HepG2 (cell line): ENCODE measurements at regions not wholly inside any gene's neighbourhood (a gene's known extent, or its start where the extent isn't known, plus 50 kb on each side); places are given as distances from the start of the nearest gene placed in this dataset.

Experiments
- ATAC-seq: fragments of 200-7000 bp; cut with Tn5 transposase; 3 replicates; pipeline ENCODE4 v1.9.1; 2020; ENCODE audit warnings: mild to moderate bottlenecking, moderate library complexity
- BruUV-seq: library from RNA; stranded (reverse); fragments of 400-500 nt; replicated peaks from 2 replicates; lab custom pipeline; 2021; lab: Mats Ljungman, UMichigan
- CTCF ChIA-PET: fragments of 300-600 bp; formaldehyde crosslinking; extraction: SDS; loops from one replicate; lab custom pipeline; 2021; ENCODE audit warnings: low total read pairs, inconsistent platforms, low intra/inter-chr PET ratio; lab: Yijun Ruan, JAX
- POLR2A ChIA-PET: fragments of 350-600 bp; sonication (Branson Sonifier 250); formaldehyde crosslinking; loops from one replicate; lab custom pipeline; 2020; ENCODE audit warnings: antibody characterized with exemption, inconsistent platforms; lab: Yijun Ruan, JAX
- DNase-seq: peaks from one replicate; pipeline ENCODE4 v3.0.0-alpha.2; 2015; ENCODE audit warnings: low spot score
- FAIRE-seq: peaks from 3 replicates; lab custom pipeline; 2011; peaks lifted over from hg19 to GRCh38; lab: Jason Lieb, UNC
- H2AFZ ChIP-seq: one replicate; pipeline ENCODE4 v1.6.1; 2011; ENCODE audit warnings: low read length, inconsistent platforms
- H3K27ac ChIP-seq: fragments of 300-600 bp; 3 replicates; pipeline ENCODE4 v1.8.0; 2011; ENCODE audit warnings: mixed run types, mild to moderate bottlenecking, mixed read lengths, low read length, inconsistent platforms; ENCODE audit not compliant: insufficient read depth; ENCODE audit errors: extremely low read length
- H3K27me3 ChIP-seq, 2 experiments: fragments of 200-600 bp in 1 of 2; 2 replicates in 1 of 2; 3 replicates in 1 of 2; pipeline versions ENCODE4 v1.6.0 to v1.8.0; 2011; ENCODE audit warnings: low read length in 2 of 2, mild to moderate bottlenecking in 2 of 2, moderate library complexity in 2 of 2, inconsistent platforms in 1 of 2; ENCODE audit not compliant: insufficient read depth in 2 of 2, control insufficient read depth in 1 of 2
- H3K36me3 ChIP-seq, 2 experiments: fragments of 200-600 bp in 1 of 2; replicated peaks in 1 of 2; 2 replicates in 1 of 2; 3 replicates in 1 of 2; pipeline versions ENCODE4 v1.5.1 to v1.8.0; 2011; ENCODE audit warnings: low read length in 2 of 2, inconsistent platforms in 1 of 2; ENCODE audit not compliant: insufficient read depth in 2 of 2, control insufficient read depth in 1 of 2
- H3K4me1 ChIP-seq: 2 replicates; pipeline ENCODE4 v1.5.1; 2012; ENCODE audit warnings: low read length, inconsistent platforms; ENCODE audit not compliant: insufficient read depth
- H3K4me2 ChIP-seq: 2 replicates; pipeline ENCODE4 v1.6.0; 2011; ENCODE audit warnings: low read depth, low read length, inconsistent platforms
- H3K4me3 ChIP-seq, 3 experiments: fragments of 200-600 bp in 1 of 3; sonication (generic), shearing (Covaris generic) in 1 of 3; replicated peaks in 1 of 3; 2 replicates each; pipeline ENCODE4 v1.5.1; 2011 to 2016; ENCODE audit warnings: low read length in 3 of 3, inconsistent platforms in 2 of 3, low read depth in 2 of 3, mild to moderate bottlenecking in 2 of 3, control low read depth in 1 of 3, mixed read lengths in 1 of 3; ENCODE audit not compliant: insufficient read depth in 1 of 3
- H3K79me2 ChIP-seq: one replicate; pipeline ENCODE4 v1.6.1; 2011; ENCODE audit warnings: low read length, inconsistent platforms; ENCODE audit not compliant: insufficient read depth
- H3K9ac ChIP-seq: 2 replicates; pipeline ENCODE4 v1.6.0; 2011; ENCODE audit warnings: mild to moderate bottlenecking, low read depth, low read length, inconsistent platforms; ENCODE audit not compliant: insufficient read depth
- H3K9me3 ChIP-seq: 2 replicates; pipeline ENCODE4 v1.5.1; 2012; ENCODE audit warnings: mild to moderate bottlenecking, low read length
- H4K20me1 ChIP-seq: 2 replicates; pipeline ENCODE4 v1.6.0; 2011; ENCODE audit warnings: inconsistent platforms, mild to moderate bottlenecking, low read length, moderate library complexity; ENCODE audit not compliant: insufficient read depth
- BRF2 ChIP-seq: sonication (generic); formaldehyde crosslinking; IDR thresholded peaks from 2 replicates; pipeline ENCODE4 v1.8.1; 2022; ENCODE audit warnings: mild to moderate bottlenecking, missing genetic modification reagents
- HNRNPL ChIP-seq: fragments of 200-400 bp; formaldehyde crosslinking; IDR thresholded peaks from 2 replicates; pipeline ENCODE4 v1.6.1; 2017; ENCODE audit warnings: mild to moderate bottlenecking, low read depth, low read length
- HOMEZ ChIP-seq: IDR thresholded peaks from 2 replicates; pipeline ENCODE4 v1.6.1; 2016; ENCODE audit warnings: low read depth
- KMT2B ChIP-seq: IDR thresholded peaks from 2 replicates; pipeline ENCODE4 v1.6.1; 2016; ENCODE audit warnings: missing genetic modification reagents, missing compliant biosample characterization
- NFRKB ChIP-seq: fragments of 450-650 bp; IDR thresholded peaks from 2 replicates; pipeline ENCODE4 v1.6.1; 2017
- RBM39 ChIP-seq: fragments of 200-400 bp; formaldehyde crosslinking; IDR thresholded peaks from one replicate; pipeline ENCODE4 v1.6.1; 2018; ENCODE audit warnings: antibody characterized with exemption, mild to moderate bottlenecking, low read depth, low read length; ENCODE audit not compliant: poor library complexity, severe bottlenecking
- TBX3 ChIP-seq: fragments of 450-650 bp; IDR thresholded peaks from 2 replicates; pipeline ENCODE4 v1.6.1; 2017; ENCODE audit warnings: antibody characterized with exemption, mild to moderate bottlenecking, inconsistent platforms, borderline replicate concordance
- ZNF121 ChIP-seq: sonication (generic); formaldehyde crosslinking; IDR thresholded peaks from 2 replicates; pipeline ENCODE4 v1.5.0; 2020; ENCODE audit warnings: mild to moderate bottlenecking, missing genetic modification reagents
- ZNF563 ChIP-seq: sonication (generic); formaldehyde crosslinking; IDR thresholded peaks from 2 replicates; pipeline ENCODE4 v1.8.0; 2022; ENCODE audit warnings: mild to moderate bottlenecking, moderate library complexity, missing genetic modification reagents
- ZNF777 ChIP-seq: sonication (generic); formaldehyde crosslinking; IDR thresholded peaks from 2 replicates; pipeline ENCODE4 v1.4.0; 2020; ENCODE audit warnings: missing genetic modification reagents
- WGBS: methylation state at CpG from one replicate; pipeline ENCODE4 v1.1.6; 2017; ENCODE audit warnings: low lambda C conversion rate; 5-methylcytosine and 5-hydroxymethylcytosine counted together
- in situ Hi-C: cut with HindIII; loops from 2 replicates; pipeline ENCODE4 v1.10.0; 2017; ENCODE audit warnings: low pct_unique_long_range_greater_than_20kb; ENCODE audit not compliant: extremely low pct_ligation_motif_present
- intact Hi-C: fragments of 100-400 bp; cut with micrococcal nuclease; formaldehyde crosslinking; loops from one replicate; pipeline ENCODE4 v1.10.0; 2022; ENCODE audit not compliant: unreplicated experiment

GRCh38 chr5:97449172-97449571 lies 266.1 kb upstream of the RIOK2 start:
- H3K27ac ChIP-seq: no peak overlapping the region
- H2AFZ ChIP-seq: no peak overlapping the region
- DNase-seq (no peak), ATAC-seq (no peak), FAIRE-seq (no peak)
- intact Hi-C loops: no loop called here
- no peak overlapping the region for H3K9ac ChIP-seq
- no peak overlapping the region for H3K4me3 ChIP-seq
- ChIA-PET CTCF (no interaction called here), POLR2A (no interaction called here)
- in situ Hi-C loops: no loop called here
- no peak overlapping the region for H3K4me2 ChIP-seq
- no TSS peak for BruUV-seq
- H3K36me3 ChIP-seq: no peaks in the 10 kb centered on the region
- 0% methylated on average over 1 of the region's 3 CpGs for WGBS
- no peaks in the 10 kb centered on the region for H4K20me1 ChIP-seq
- H3K9me3 ChIP-seq: no peaks in the 10 kb centered on the region
- no peaks in the 10 kb centered on the region for H3K4me1 ChIP-seq
- TF ChIP-seq NFRKB (no peak), TBX3 (no peak), RBM39 (no peak), BRF2 (CRISPR knock-in tag) (no peak), ZNF777 (CRISPR knock-in tag) (no peak), HNRNPL (no peak), ZNF563 (CRISPR knock-in tag) (no peak), KMT2B (CRISPR knock-in tag) (no peak), HOMEZ (CRISPR knock-in tag) (no peak), ZNF121 (no peak)
- H3K79me2 ChIP-seq: no peaks in the 10 kb centered on the region
- H3K27me3 ChIP-seq: no peaks in the 10 kb centered on the region; a peak in 1 of 5 replicates
